Esophagus (tissue), 2 donors: ENCODE measurements at regions not wholly inside any gene's neighbourhood (a gene's known extent, or its start where the extent isn't known, plus 50 kb on each side); places are given as distances from the start of the nearest gene placed in this dataset.

ENCODE experiments used
- H3K27ac ChIP-seq, 2 donors: one replicate each; pipeline ENCODE4 v1.5.1; 2013; ENCODE audit warnings: low read depth in 2 of 2, mild to moderate bottlenecking in 2 of 2, inconsistent platforms in 1 of 2, low read length in 1 of 2, moderate library complexity in 1 of 2
- H3K27me3 ChIP-seq, 2 donors: one replicate each; pipeline ENCODE4 v1.6.1; 2013; ENCODE audit warnings: low read length in 2 of 2, control low read depth in 1 of 2, mild to moderate bottlenecking in 1 of 2; ENCODE audit not compliant: insufficient read depth in 2 of 2, control insufficient read depth in 1 of 2
- H3K36me3 ChIP-seq, 2 donors: one replicate each; pipeline ENCODE4 v1.6.1; 2013; ENCODE audit warnings: low read length in 1 of 2; ENCODE audit not compliant: control insufficient read depth in 2 of 2, insufficient read depth in 2 of 2
- H3K4me1 ChIP-seq, 2 donors: one replicate each; pipeline ENCODE4 v1.6.1; 2013; ENCODE audit warnings: low read length in 1 of 2; ENCODE audit not compliant: control insufficient read depth in 2 of 2, insufficient read depth in 2 of 2
- H3K4me3 ChIP-seq, 2 donors: one replicate each; pipeline ENCODE4 v1.5.1; 2013; ENCODE audit warnings: low read length in 2 of 2, mild to moderate bottlenecking in 2 of 2, low read depth in 1 of 2, moderate library complexity in 1 of 2
- H3K9me3 ChIP-seq, 2 donors: one replicate each; pipeline ENCODE4 v1.6.1; 2013; ENCODE audit warnings: mild to moderate bottlenecking in 2 of 2, low read depth in 1 of 2, low read length in 1 of 2, moderate library complexity in 1 of 2; ENCODE audit not compliant: control insufficient read depth in 2 of 2, insufficient read depth in 1 of 2
- WGBS, 2 donors: extraction: QIAGEN DNeasy Blood & Tissue Kit; methylation state at CpG; one replicate each; pipeline ENCODE4 v1.1.7; 2013; 5-methylcytosine and 5-hydroxymethylcytosine counted together
- donor health status: healthy with polysubstance abuse.
- donor health status: Bipolar disorder and iron deficiency.

DNA sequence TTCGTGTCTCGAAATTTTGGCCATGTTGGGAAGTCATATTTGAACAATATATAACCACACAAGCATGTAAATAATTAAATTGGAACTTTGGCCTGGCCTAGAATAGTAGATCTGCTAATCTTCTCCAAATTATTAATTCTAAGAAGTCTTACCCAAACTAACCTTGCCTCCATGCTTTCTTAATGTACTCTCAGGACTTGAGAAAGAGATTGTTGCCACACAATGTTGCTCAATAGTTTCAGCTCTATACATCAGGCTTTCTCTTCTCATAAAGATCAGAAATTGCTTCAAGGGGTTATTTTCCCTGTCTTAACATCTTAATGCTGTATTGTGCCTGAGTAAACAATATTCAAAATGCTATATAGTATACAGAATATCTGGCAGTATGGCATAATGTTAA lies 202.7 kb upstream of the LRIG1 start:
- H3K36me3 ChIP-seq, result no peaks in the 10 kb centered on the region
- H3K27me3 ChIP-seq, result no peaks in the 10 kb centered on the region
- H3K4me1 ChIP-seq, result no peaks in the 10 kb centered on the region
- WGBS, 2 donors, result 89 to 93% methylated on average over 2 of the region's 2 CpGs
- H3K27ac ChIP-seq, result no peak overlapping the region
- H3K4me3 ChIP-seq, result no peak overlapping the region
- no peaks in the 10 kb centered on the region for H3K9me3 ChIP-seq

DNA sequence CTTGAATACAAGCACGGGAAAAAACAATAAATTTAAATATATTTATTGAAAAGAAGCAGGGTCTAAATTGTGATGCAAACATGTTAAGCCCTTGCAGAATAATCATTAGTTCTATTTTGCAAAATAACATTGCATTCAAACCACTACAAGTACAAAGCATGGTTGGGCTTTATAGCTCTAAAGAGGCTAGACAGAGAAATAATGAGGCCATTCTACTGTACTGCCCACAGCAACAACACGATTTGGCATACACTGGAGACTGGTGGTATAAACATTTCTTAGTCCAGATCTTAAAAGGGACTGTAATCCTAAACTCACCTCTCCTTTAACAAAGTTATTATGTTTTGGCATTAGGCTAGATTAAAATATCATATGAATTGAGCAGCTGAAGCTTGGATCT lies 204.3 kb upstream of the LRIG1 start:
- Histone ChIP-seq H3K27ac (no peak overlapping the region), H3K9me3 (no peaks in the 10 kb centered on the region), H3K4me3 (no peak overlapping the region), H3K27me3 (no peaks in the 10 kb centered on the region), H3K4me1 (no peaks in the 10 kb centered on the region), H3K36me3 (no peaks in the 10 kb centered on the region)
- 54 to 73% methylated on average over 2 of the region's 2 CpGs for WGBS, 2 donors

DNA sequence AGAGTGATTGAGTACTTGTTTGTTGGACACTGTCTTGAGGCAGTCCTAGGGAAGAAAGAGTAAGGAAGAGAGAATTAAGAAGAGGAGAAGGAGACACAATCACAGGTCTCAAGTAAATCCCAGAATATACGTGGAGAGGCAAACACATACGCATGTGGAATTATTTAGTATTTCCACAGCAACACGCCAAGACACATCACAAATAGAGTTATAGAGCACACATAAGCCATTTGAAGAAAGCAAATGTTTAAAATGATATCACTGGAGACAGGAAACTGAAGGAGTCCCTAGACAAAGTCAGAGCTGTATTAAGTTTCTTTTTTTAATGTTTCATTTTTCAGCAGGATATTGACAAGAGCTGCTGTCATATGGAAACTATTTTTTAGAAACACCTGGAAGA lies 206.1 kb upstream of the LRIG1 start:
- Histone ChIP-seq H3K27ac (no peak overlapping the region), H3K9me3 (no peaks in the 10 kb centered on the region), H3K27me3 (no peaks in the 10 kb centered on the region), H3K36me3 (no peaks in the 10 kb centered on the region), H3K4me3 (no peak overlapping the region), H3K4me1 (no peaks in the 10 kb centered on the region)
- WGBS, 2 donors, result 88 to 89% methylated on average over 3 of the region's 3 CpGs

DNA sequence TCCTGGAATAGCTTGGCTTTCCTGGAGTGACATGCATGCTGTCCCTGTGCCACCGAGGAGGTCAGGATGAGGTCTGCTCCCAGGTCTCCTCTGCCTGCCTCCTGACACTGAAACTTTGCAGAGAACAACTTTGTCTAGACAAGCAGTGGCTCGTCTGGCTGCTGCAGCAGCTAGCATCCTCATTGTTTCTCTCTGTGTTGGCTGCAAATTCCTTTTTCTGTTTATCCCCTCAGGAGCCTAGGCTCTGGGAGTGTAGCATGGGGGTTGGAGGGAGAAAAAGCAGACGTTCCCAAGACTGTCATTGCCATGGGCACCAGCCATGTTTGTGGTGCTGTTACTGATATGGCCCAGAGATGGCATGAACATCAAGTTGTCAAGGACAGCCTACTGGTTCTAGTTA lies 208.7 kb upstream of the LRIG1 start:
- Histone ChIP-seq H3K9me3 (no peaks in the 10 kb centered on the region), H3K36me3 (no peaks in the 10 kb centered on the region), H3K27ac (no peak overlapping the region), H3K27me3 (no peaks in the 10 kb centered on the region), H3K4me1 (no peaks in the 10 kb centered on the region), H3K4me3 (no peak overlapping the region)
- WGBS, 2 donors, result 22 to 43% methylated on average over 3 of the region's 3 CpGs

DNA sequence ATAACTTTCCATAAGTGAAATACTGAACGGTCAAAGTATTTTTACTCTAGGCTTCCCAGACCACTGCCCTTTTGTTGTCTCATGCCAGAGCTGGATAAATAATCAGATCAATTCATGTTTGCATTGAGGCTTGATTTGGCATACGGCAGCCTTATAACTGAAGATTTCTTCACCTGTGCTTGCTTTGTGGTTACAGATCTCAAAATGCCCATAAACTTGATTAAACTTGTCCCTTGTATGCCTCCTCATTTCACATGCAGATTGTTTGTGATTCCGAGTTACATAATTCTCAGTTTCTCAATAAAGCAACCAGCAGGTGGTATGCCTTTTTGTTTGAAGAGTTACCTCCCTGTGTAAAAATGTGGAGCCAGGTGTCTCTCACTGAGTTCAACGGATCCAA lies 211.4 kb upstream of the LRIG1 start:
- Histone ChIP-seq H3K27me3 (no peaks in the 10 kb centered on the region), H3K4me1 (no peaks in the 10 kb centered on the region), H3K36me3 (no peaks in the 10 kb centered on the region), H3K27ac (no peak overlapping the region), H3K9me3 (no peaks in the 10 kb centered on the region), H3K4me3 (no peak overlapping the region)
- WGBS, 2 donors, result 42% methylated on average over 4 of the region's 4 CpGs

DNA sequence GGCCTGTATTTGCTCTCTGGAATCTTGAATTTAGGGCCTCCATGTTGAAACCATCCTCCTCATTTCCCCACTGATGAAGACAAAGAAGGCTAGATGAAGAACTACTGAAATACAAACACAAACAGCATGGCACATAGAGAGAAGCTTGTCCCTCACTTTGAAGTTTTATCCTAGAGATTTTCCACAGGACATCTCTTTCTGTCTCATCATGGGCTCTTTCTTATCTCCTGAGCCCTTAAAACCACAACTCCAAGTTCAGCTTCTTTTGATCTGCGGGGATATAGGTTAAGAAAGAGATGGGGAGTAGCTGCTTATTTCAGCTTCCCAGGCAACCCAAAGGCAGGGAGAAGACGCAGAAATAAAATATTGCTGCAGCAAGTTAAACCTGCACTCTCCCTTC lies 213.1 kb upstream of the LRIG1 start:
- Histone ChIP-seq H3K27ac (no peak overlapping the region), H3K9me3 (no peaks in the 10 kb centered on the region), H3K27me3 (no peaks in the 10 kb centered on the region), H3K36me3 (no peaks in the 10 kb centered on the region), H3K4me1 (no peaks in the 10 kb centered on the region), H3K4me3 (no peak overlapping the region)
- WGBS, 2 donors, result 67 to 93% methylated on average over 2 of the region's 2 CpGs

DNA sequence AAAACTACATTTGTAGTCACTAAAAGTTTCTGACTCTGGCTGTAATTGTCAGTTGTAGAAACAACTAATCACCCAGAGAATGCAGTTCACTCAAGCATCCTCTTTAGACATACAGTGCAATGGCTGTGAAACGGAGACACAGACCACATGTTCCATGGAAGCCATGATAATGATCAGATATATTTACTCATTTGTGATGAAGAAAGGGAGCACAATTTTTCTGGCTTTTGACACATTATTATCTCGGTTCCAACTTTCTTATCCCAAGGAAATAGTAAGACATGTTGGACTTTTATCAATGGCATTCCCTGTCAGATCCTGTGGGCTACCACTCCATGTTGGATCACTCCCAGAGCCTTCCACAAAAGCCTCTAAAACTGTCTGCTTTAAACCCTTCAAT lies 215.0 kb upstream of the LRIG1 start:
- WGBS, 2 donors, result 70 to 73% methylated on average over 2 of the region's 2 CpGs
- H3K9me3 ChIP-seq, result no peaks in the 10 kb centered on the region

DNA sequence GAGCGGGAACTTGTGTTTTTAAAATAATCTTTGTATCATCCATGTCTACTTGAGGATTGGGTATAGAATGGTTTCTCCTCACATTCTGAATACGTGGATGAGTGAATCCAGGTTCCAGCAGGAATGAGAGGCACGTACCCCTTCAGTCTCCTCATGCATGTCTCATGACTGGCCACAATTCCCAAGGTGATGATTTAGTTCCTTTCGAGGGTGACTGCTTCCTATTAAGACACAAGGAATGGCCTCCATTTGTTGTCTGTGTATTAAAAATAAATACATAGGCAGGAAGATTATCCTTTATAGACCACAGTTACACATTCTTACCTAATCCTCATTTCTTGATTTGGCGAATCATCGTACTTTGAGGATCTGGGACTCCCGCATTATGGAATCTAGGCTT lies 217.0 kb upstream of the LRIG1 start:
- WGBS, 2 donors, result 92 to 94% methylated on average over 7 of the region's 7 CpGs
- Histone ChIP-seq H3K4me1 (no peaks in the 10 kb centered on the region), H3K4me3 (no peak overlapping the region), H3K27ac (no peak overlapping the region), H3K36me3 (no peaks in the 10 kb centered on the region), H3K9me3 (no peaks in the 10 kb centered on the region), H3K27me3 (no peaks in the 10 kb centered on the region)

More for the DNA sequence above, 215.0 kb upstream of the LRIG1 start:
- H3K27me3 ChIP-seq, result no peaks in the 10 kb centered on the region
- H3K36me3 ChIP-seq, result no peaks in the 10 kb centered on the region
- H3K4me1 ChIP-seq, result no peaks in the 10 kb centered on the region
- no peak overlapping the region for H3K27ac ChIP-seq
- no peak overlapping the region for H3K4me3 ChIP-seq

DNA sequence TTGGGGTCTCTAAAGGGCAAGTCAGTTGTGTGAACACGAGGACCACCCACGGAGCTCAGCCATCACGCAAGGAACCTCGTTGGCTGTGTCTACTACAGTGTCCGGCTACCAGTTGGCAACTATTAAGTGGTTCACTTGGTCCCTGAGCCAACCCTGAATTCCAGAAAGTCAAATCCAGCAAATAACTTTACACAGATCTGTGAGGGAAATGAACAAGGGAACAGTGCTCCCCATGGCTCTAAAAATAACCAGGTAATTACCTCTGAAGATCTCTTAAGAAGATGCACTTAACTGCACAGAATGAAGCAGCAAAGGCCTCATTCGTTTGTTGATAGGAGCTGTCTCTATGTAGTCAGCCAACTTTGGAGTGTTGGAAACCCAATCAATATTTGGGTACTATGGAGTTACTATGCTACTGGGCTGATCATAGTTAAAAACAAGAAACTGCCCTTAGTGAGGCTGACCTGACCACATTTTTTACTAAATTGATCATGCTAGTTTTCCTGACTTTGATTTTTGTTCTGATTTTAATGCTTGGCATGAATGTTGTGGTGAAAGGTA lies 219.1 kb upstream of the LRIG1 start:
- WGBS, 2 donors, result 82 to 85% methylated on average over 6 of the region's 6 CpGs
- no peaks in the 10 kb centered on the region for H3K4me1 ChIP-seq
- no peak overlapping the region for H3K4me3 ChIP-seq
- H3K27me3 ChIP-seq, result no peaks in the 10 kb centered on the region
- no peaks in the 10 kb centered on the region for H3K36me3 ChIP-seq
- H3K9me3 ChIP-seq, result no peaks in the 10 kb centered on the region
- no peak overlapping the region for H3K27ac ChIP-seq

DNA sequence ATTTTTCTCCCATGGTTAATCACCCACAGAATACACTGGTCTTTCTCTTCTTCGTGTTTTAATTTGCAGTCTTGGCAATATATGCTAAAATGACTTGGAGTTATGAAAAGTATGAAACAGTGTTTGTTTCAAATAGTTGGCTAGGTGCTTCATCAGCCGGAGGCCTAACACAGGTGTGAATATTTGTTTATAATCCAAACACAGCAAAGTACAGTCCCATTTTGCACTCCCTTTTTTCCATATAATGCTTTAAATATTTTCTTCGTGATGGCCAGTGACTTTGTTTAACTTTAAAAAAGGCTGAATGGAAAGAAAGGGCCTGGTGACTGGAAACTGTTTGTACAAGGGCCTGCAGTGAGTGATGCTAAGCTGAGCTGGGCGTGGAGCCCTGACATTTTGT lies 219.7 kb upstream of the LRIG1 start:
- H3K27ac ChIP-seq, result no peak overlapping the region
- H3K36me3 ChIP-seq, result no peaks in the 10 kb centered on the region
- H3K4me3 ChIP-seq, result no peak overlapping the region
- 56 to 59% methylated on average over 4 of the region's 4 CpGs for WGBS, 2 donors
- no peaks in the 10 kb centered on the region for H3K27me3 ChIP-seq
- no peaks in the 10 kb centered on the region for H3K4me1 ChIP-seq
- H3K9me3 ChIP-seq, result no peaks in the 10 kb centered on the region
